SK-N-SH (cell line): ENCODE measurements at regions not wholly inside any gene's neighbourhood (a gene's known extent, or its start where the extent isn't known, plus 50 kb on each side); places are given as distances from the start of the nearest gene placed in this dataset.

Source experiments
- CTCF ChIA-PET: fragments of 300-600, 350-600 bp; formaldehyde crosslinking; extraction: SDS; loops from one replicate; lab custom pipeline; 2021; lab: Yijun Ruan, JAX
- POLR2A ChIA-PET: fragments of 350-600 bp; sonication (Branson Sonifier 250); formaldehyde crosslinking; extraction: SDS; loops from one replicate; lab custom pipeline; 2020; ENCODE audit warnings: antibody characterized with exemption, inconsistent platforms; lab: Yijun Ruan, JAX
- DNase-seq: peaks from one replicate; pipeline ENCODE4 v3.0.0; 2012
- H2AFZ ChIP-seq: fragments of 200-600 bp; sonication (generic); 2 replicates; pipeline ENCODE4 v1.8.1; 2016; ENCODE audit warnings: antibody characterized with exemption, mild to moderate bottlenecking, low read depth
- H3F3A ChIP-seq: fragments of 200-600 bp; sonication (generic); replicated peaks from 2 replicates; pipeline ENCODE3; 2016; ENCODE audit warnings: antibody characterized with exemption, mild to moderate bottlenecking; ENCODE audit not compliant: insufficient read depth
- H3K27ac ChIP-seq, 2 experiments: fragments of 200-500 bp in 1 of 2; fragments of 200-600 bp in 1 of 2; sonication (Bioruptor generic) in 1 of 2; sonication (generic), shearing (Covaris generic) in 1 of 2; 2 replicates each; pipeline versions ENCODE4 v1.5.1 to v1.6.1; 2014 to 2016; ENCODE audit warnings: low read depth in 2 of 2, inconsistent platforms in 1 of 2, low read length in 1 of 2, mild to moderate bottlenecking in 1 of 2, mixed read lengths in 1 of 2
- H3K27me3 ChIP-seq: fragments of 200-600 bp; sonication (generic), shearing (Covaris generic); 2 replicates; pipeline ENCODE4 v1.6.1; 2016; ENCODE audit warnings: mixed run types; ENCODE audit not compliant: insufficient read depth
- H3K36me3 ChIP-seq, 2 experiments: fragments of 200-500 bp in 1 of 2; fragments of 200-600 bp in 1 of 2; sonication (Bioruptor generic) in 1 of 2; sonication (generic) in 1 of 2; replicated peaks in 1 of 2; 2 replicates each; pipeline versions ENCODE3 to v1.5.1; 2014 to 2016; ENCODE audit warnings: low read length in 1 of 2, mild to moderate bottlenecking in 1 of 2; ENCODE audit not compliant: insufficient read depth in 2 of 2, control insufficient read depth in 1 of 2
- H3K4me1 ChIP-seq, 2 experiments: fragments of 200-500 bp in 1 of 2; fragments of 200-600 bp in 1 of 2; sonication (Bioruptor generic) in 1 of 2; sonication (generic), shearing (Covaris generic) in 1 of 2; 2 replicates each; pipeline versions ENCODE4 v1.5.1 to v1.6.1; 2014 to 2016; ENCODE audit warnings: low read depth in 1 of 2, low read length in 1 of 2, mixed run types in 1 of 2; ENCODE audit not compliant: insufficient read depth in 2 of 2, control insufficient read depth in 1 of 2
- H3K4me2 ChIP-seq: fragments of 200-600 bp; sonication (generic), shearing (Covaris generic); 2 replicates; pipeline ENCODE4 v1.6.1; 2017; ENCODE audit warnings: mixed run types
- H3K4me3 ChIP-seq, 2 experiments: fragments of 200-500 bp in 1 of 2; fragments of 200-600 bp in 1 of 2; sonication (Bioruptor generic) in 1 of 2; sonication (generic), shearing (Covaris generic) in 1 of 2; 2 replicates each; pipeline versions ENCODE4 v1.5.1 to v1.8.1; 2014 to 2016; ENCODE audit warnings: low read depth in 2 of 2, inconsistent platforms in 1 of 2, low read length in 1 of 2, mild to moderate bottlenecking in 1 of 2, mixed read lengths in 1 of 2, moderate library complexity in 1 of 2
- H3K79me2 ChIP-seq: fragments of 200-600 bp; sonication (generic); 2 replicates; pipeline ENCODE4 v1.8.1; 2017; ENCODE audit warnings: mild to moderate bottlenecking; ENCODE audit not compliant: insufficient read depth
- H3K9ac ChIP-seq: fragments of 200-600 bp; sonication (generic); 2 replicates; pipeline ENCODE4 v1.6.1; 2017; ENCODE audit warnings: mixed run types
- H3K9me2 ChIP-seq: fragments of 200-600 bp; sonication (generic); 2 replicates; pipeline ENCODE4 v1.6.1; 2017; ENCODE audit warnings: mixed run types
- H3K9me3 ChIP-seq: fragments of 200-600 bp; sonication (generic); 2 replicates; pipeline ENCODE4 v1.6.1; 2017; ENCODE audit warnings: mixed run types, mild to moderate bottlenecking, moderate library complexity
- H4K20me1 ChIP-seq: fragments of 200-600 bp; sonication (generic); 2 replicates; pipeline ENCODE4 v1.6.1; 2017; ENCODE audit warnings: mild to moderate bottlenecking, mixed run types; ENCODE audit not compliant: insufficient read depth
- CHD2 ChIP-seq: fragments of 150-350 bp; IDR thresholded peaks from 2 replicates; pipeline ENCODE4 v1.6.1; 2018; ENCODE audit warnings: low read length; ENCODE audit not compliant: partially characterized antibody
- EP300 ChIP-seq, 2 experiments: IDR thresholded peaks; 2 replicates each; pipeline versions ENCODE4 v1.4.0 to v1.6.1; 2012; ENCODE audit warnings: borderline replicate concordance in 1 of 2, low read depth in 1 of 2, low read length in 1 of 2
- EZH2phosphoT487 ChIP-seq: fragments of 200-600 bp; sonication (generic); IDR thresholded peaks from 2 replicates; pipeline ENCODE4 v1.6.1; 2017; ENCODE audit warnings: low read depth, mixed run types, mild to moderate bottlenecking, antibody characterized with exemption, moderate library complexity, borderline replicate concordance
- FOXJ3 ChIP-seq: sonication (generic); formaldehyde crosslinking; IDR thresholded peaks from 2 replicates; pipeline ENCODE4 v1.5.1; 2020; ENCODE audit warnings: mild to moderate bottlenecking, missing genetic modification reagents
- FOXM1 ChIP-seq: IDR thresholded peaks from 2 replicates; pipeline ENCODE4 v1.4.0; 2012; ENCODE audit warnings: low read depth, mild to moderate bottlenecking
- GABPA ChIP-seq: IDR thresholded peaks from 2 replicates; pipeline ENCODE4 v1.4.0; 2012; ENCODE audit warnings: low read depth, mild to moderate bottlenecking
- GATA2 ChIP-seq: sonication (generic); formaldehyde crosslinking; IDR thresholded peaks from 2 replicates; pipeline ENCODE4 v1.5.0; 2020; ENCODE audit warnings: mild to moderate bottlenecking, missing genetic modification reagents
- JUND ChIP-seq: IDR thresholded peaks from 2 replicates; pipeline ENCODE4 v1.4.0; 2012
- MEF2A ChIP-seq: IDR thresholded peaks from 2 replicates; pipeline ENCODE4 v1.4.0; 2012; ENCODE audit warnings: low read depth, borderline replicate concordance
- MXI1 ChIP-seq: IDR thresholded peaks from 2 replicates; pipeline ENCODE4 v1.6.1; 2012; ENCODE audit warnings: mild to moderate bottlenecking, low read depth, low read length, improper control_type of control experiment
- NFIC ChIP-seq: IDR thresholded peaks from 2 replicates; pipeline ENCODE4 v1.4.0; 2012; ENCODE audit warnings: borderline replicate concordance
- NRF1 ChIP-seq: IDR thresholded peaks from 2 replicates; pipeline ENCODE4 v1.6.1; 2012; ENCODE audit warnings: low read depth, mild to moderate bottlenecking, low read length
- POLR2AphosphoS5 ChIP-seq: IDR thresholded peaks from 2 replicates; pipeline ENCODE4 v1.6.1; 2012; ENCODE audit warnings: low read depth, low read length
- RAD21 ChIP-seq: IDR thresholded peaks from 2 replicates; pipeline ENCODE4 v1.6.1; 2012; ENCODE audit warnings: mild to moderate bottlenecking, low read length
- RCOR1 ChIP-seq: fragments of 150-350 bp; IDR thresholded peaks from 2 replicates; pipeline ENCODE4 v1.6.1; 2017; ENCODE audit warnings: antibody characterized with exemption, low read length
- RFX5 ChIP-seq: IDR thresholded peaks from 2 replicates; pipeline ENCODE4 v1.6.1; 2012; ENCODE audit warnings: mild to moderate bottlenecking, improper control_type of control experiment, low read length
- RXRA ChIP-seq: IDR thresholded peaks from 2 replicates; pipeline ENCODE4 v1.4.0; 2012; ENCODE audit warnings: low read depth, mild to moderate bottlenecking, borderline replicate concordance
- SIN3A ChIP-seq: IDR thresholded peaks from 2 replicates; pipeline ENCODE4 v1.6.1; 2012; ENCODE audit warnings: low read depth, mild to moderate bottlenecking, low read length, moderate library complexity, borderline replicate concordance
- TCF12 ChIP-seq: IDR thresholded peaks from 2 replicates; pipeline ENCODE4 v1.4.0; 2012
- TEAD4 ChIP-seq: IDR thresholded peaks from 2 replicates; pipeline ENCODE4 v1.4.0; 2012; ENCODE audit warnings: mild to moderate bottlenecking, borderline replicate concordance; ENCODE audit not compliant: insufficient read depth
- WGBS: methylation state at CpG from one replicate; pipeline ENCODE4 v1.1.6; 2017; ENCODE audit warnings: low lambda C conversion rate; 5-methylcytosine and 5-hydroxymethylcytosine counted together
- TF ChIP-seq, protein P1 (sequence below): fragments of 200-600 bp; sonication (generic); IDR thresholded peaks from 2 replicates; pipeline ENCODE4 v1.6.1; 2017; ENCODE audit warnings: antibody characterized with exemption, mild to moderate bottlenecking, moderate library complexity
- TF ChIP-seq, protein P2 (sequence below): IDR thresholded peaks from 2 replicates; pipeline ENCODE4 v1.4.0; 2012; ENCODE audit warnings: low read depth, borderline replicate concordance
- TF ChIP-seq, protein P3 (sequence below): IDR thresholded peaks from 2 replicates; pipeline ENCODE4; 2012
- TF ChIP-seq, protein P4 (sequence below): IDR thresholded peaks from 2 replicates; pipeline ENCODE4 v1.4.0; 2012; ENCODE audit warnings: low read depth

DNA sequence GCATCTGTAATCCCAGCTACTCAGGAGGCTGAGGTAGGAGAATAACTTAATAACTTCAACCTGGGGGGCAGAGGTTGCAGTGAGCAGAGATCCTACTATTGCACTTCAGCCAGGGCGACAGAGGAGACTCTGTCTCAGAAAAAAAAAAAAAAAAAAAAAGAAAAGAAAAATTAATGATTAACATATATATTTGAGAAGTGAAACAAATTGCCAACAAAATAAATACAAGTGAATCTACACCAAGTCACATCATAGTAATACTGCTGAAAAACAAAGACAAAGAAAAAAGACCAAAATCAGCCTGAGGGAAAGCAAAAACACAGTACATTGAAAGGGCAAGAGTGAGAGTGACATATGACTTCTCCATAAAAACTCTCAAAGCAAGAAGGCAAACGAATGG is 123.7 kb downstream of the CASP12 start:
- H4K20me1 ChIP-seq = no peaks in the 10 kb centered on the region
- no peak overlapping the region for H3K4me2 ChIP-seq
- ChIA-PET POLR2A (no interaction called here), CTCF (no interaction called here)
- H3K9me3 ChIP-seq = no peaks in the 10 kb centered on the region
- H3K27me3 ChIP-seq = no peaks in the 10 kb centered on the region
- H3K9me2 ChIP-seq = no peaks in the 10 kb centered on the region
- no peaks in the 10 kb centered on the region for H3K79me2 ChIP-seq
- no peak overlapping the region for H3K4me3 ChIP-seq
- no peak overlapping the region for H2AFZ ChIP-seq
- no peak overlapping the region for H3K9ac ChIP-seq
- peaks cover 3 to 7% of the 10 kb centered on the region in 2 experiments; a peak in 2 of 4 replicates for H3K4me1 ChIP-seq
- no peak for DNase-seq
- H3K36me3 ChIP-seq = no peaks in the 10 kb centered on the region
- 69% methylated on average over 2 of the region's 2 CpGs for WGBS
- TF ChIP-seq GATA2 (CRISPR knock-in tag) = no peak
- no peak for TF ChIP-seq FOXM1
- TF ChIP-seq, protein P1, sequence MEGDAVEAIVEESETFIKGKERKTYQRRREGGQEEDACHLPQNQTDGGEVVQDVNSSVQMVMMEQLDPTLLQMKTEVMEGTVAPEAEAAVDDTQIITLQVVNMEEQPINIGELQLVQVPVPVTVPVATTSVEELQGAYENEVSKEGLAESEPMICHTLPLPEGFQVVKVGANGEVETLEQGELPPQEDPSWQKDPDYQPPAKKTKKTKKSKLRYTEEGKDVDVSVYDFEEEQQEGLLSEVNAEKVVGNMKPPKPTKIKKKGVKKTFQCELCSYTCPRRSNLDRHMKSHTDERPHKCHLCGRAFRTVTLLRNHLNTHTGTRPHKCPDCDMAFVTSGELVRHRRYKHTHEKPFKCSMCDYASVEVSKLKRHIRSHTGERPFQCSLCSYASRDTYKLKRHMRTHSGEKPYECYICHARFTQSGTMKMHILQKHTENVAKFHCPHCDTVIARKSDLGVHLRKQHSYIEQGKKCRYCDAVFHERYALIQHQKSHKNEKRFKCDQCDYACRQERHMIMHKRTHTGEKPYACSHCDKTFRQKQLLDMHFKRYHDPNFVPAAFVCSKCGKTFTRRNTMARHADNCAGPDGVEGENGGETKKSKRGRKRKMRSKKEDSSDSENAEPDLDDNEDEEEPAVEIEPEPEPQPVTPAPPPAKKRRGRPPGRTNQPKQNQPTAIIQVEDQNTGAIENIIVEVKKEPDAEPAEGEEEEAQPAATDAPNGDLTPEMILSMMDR = no peak
- no peak for TF ChIP-seq RCOR1
- no peak for TF ChIP-seq RXRA
- no peak for TF ChIP-seq TEAD4
- no peak for TF ChIP-seq POLR2AphosphoS5
- TF ChIP-seq EZH2phosphoT487 = no peak
- TF ChIP-seq RFX5 = no peak
- H3K27ac ChIP-seq = no peak overlapping the region
- peaks cover 8% of the 10 kb centered on the region for H3F3A ChIP-seq

DNA sequence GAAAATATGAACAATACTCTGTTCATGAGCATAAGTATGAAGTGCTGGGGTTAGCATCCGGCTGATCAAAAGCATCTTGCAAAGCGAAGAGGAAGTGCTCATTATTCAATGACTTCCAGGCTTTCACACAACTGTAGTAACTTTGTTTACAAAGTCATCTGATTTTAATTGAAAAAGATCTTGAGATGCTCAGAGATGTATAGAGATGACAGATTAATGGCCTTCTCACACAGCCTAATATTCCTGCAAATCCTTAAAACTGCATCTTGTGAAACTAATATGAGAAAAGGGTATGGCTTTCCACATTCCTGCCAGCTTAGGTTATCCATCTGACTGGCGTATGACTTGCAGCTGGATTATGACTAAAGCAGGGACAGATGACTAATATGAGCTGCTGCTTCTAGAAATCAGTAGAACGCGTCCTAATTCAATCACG is 125.4 kb downstream of the CASP12 start:
- peak; percentile 19 for DNase-seq
- Histone ChIP-seq H3K4me1 (peaks cover 3 to 7% of the 10 kb centered on the region in 2 experiments; a peak in 2 of 4 replicates), H3F3A (peaks cover 8% of the 10 kb centered on the region), H3K4me3 (no peak overlapping the region), H3K27me3 (no peaks in the 10 kb centered on the region), H3K9me2 (no peaks in the 10 kb centered on the region), H3K27ac (peak overlapping the region; percentile 55 to 60; a peak in 3 of 4 replicates), H3K4me2 (peak overlapping the region; percentile 18; the same call in 1 of the 2 replicates), H4K20me1 (no peaks in the 10 kb centered on the region), H3K9ac (no peak overlapping the region), H3K36me3 (no peaks in the 10 kb centered on the region), H3K9me3 (no peaks in the 10 kb centered on the region), H3K79me2 (no peaks in the 10 kb centered on the region), H2AFZ (no peak overlapping the region)
- POLR2A ChIA-PET = no interaction called here
- CTCF ChIA-PET = no interaction called here
- 6% methylated on average over 6 of the region's 6 CpGs for WGBS
- TF ChIP-seq RAD21 = no peak
- no peak for TF ChIP-seq RFX5
- peak; percentile 61; the same call in 1 of the 2 replicates for TF ChIP-seq TEAD4
- TF ChIP-seq SIN3A = no peak
- TF ChIP-seq, protein P2, sequence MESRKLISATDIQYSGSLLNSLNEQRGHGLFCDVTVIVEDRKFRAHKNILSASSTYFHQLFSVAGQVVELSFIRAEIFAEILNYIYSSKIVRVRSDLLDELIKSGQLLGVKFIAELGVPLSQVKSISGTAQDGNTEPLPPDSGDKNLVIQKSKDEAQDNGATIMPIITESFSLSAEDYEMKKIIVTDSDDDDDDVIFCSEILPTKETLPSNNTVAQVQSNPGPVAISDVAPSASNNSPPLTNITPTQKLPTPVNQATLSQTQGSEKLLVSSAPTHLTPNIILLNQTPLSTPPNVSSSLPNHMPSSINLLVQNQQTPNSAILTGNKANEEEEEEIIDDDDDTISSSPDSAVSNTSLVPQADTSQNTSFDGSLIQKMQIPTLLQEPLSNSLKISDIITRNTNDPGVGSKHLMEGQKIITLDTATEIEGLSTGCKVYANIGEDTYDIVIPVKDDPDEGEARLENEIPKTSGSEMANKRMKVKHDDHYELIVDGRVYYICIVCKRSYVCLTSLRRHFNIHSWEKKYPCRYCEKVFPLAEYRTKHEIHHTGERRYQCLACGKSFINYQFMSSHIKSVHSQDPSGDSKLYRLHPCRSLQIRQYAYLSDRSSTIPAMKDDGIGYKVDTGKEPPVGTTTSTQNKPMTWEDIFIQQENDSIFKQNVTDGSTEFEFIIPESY = no peak
- TF ChIP-seq, protein P3, sequence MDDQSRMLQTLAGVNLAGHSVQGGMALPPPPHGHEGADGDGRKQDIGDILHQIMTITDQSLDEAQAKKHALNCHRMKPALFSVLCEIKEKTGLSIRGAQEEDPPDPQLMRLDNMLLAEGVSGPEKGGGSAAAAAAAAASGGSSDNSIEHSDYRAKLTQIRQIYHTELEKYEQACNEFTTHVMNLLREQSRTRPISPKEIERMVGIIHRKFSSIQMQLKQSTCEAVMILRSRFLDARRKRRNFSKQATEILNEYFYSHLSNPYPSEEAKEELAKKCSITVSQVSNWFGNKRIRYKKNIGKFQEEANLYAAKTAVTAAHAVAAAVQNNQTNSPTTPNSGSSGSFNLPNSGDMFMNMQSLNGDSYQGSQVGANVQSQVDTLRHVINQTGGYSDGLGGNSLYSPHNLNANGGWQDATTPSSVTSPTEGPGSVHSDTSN = peak; percentile 92
- 0 out of 2 replicates have a peak, but pooled peaks have one; percentile 19 for TF ChIP-seq GATA2 (CRISPR knock-in tag)
- no peak for TF ChIP-seq MEF2A
- TF ChIP-seq MXI1 = no peak
- TF ChIP-seq CHD2 = no peak
- TF ChIP-seq POLR2AphosphoS5 = no peak; the same call in none of the 2 replicates
- TF ChIP-seq, protein P4, sequence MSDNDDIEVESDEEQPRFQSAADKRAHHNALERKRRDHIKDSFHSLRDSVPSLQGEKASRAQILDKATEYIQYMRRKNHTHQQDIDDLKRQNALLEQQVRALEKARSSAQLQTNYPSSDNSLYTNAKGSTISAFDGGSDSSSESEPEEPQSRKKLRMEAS = 0 out of 2 replicates have a peak, but pooled peaks have one; percentile 11
- no peak for TF ChIP-seq NFIC
- peak; percentile 84 for TF ChIP-seq JUND
- TF ChIP-seq NRF1 = no peak
- no peak for TF ChIP-seq GABPA
- TF ChIP-seq FOXJ3 (CRISPR knock-in tag) = no peak
- TF ChIP-seq EP300 (IDR thresholded peaks at IDR 0.05; ENCODE audit: borderline replicate concordance in 1 of 2, low read depth in 1 of 2, low read length in 1 of 2) = peak; percentile 68 to 69; a peak in 3 of 4 replicates
- peak; percentile 94 for TF ChIP-seq TCF12
